Ovary (tissue), 7 donors: ENCODE measurements at regions not wholly inside any gene's neighbourhood (a gene's known extent, or its start where the extent isn't known, plus 50 kb on each side); places are given as distances from the start of the nearest gene placed in this dataset.

Experiments
- DNase-seq, 5 donors: peaks; one replicate each; pipeline ENCODE4 v3.0.0-alpha.2; 2019 to 2020
- H3K27ac ChIP-seq, 2 donors: fragments of 200-600 bp; one replicate each; pipeline versions ENCODE4 v1.5.1 to v1.8.0; 2019 to 2022
- H3K27me3 ChIP-seq: fragments of 200-600 bp; one replicate; pipeline ENCODE4 v1.8.0; 2022
- H3K36me3 ChIP-seq: fragments of 200-600 bp; sonication (generic); one replicate; pipeline ENCODE4 v1.5.1; 2019
- H3K4me1 ChIP-seq: one replicate; pipeline ENCODE4 v1.8.1; 2013; ENCODE audit warnings: mild to moderate bottlenecking, moderate library complexity; ENCODE audit not compliant: insufficient read depth
- H3K4me3 ChIP-seq: fragments of 200-600 bp; sonication (generic); one replicate; pipeline ENCODE4 v1.5.1; 2017
- H3K9me3 ChIP-seq, 2 donors: fragments of 200-600 bp in 1 of 2; sonication (generic) in 1 of 2; one replicate each; pipeline versions ENCODE4 v1.5.1 to v1.8.1; 2013 to 2019; ENCODE audit warnings: mild to moderate bottlenecking in 1 of 2, moderate library complexity in 1 of 2
- EP300 ChIP-seq: sonication (generic); formaldehyde crosslinking; IDR thresholded peaks from one replicate; pipeline ENCODE4 v1.6.1; 2017; ENCODE audit warnings: antibody characterized with exemption
- POLR2A ChIP-seq: fragments of 450-650 bp; IDR thresholded peaks from one replicate; pipeline ENCODE4 v1.6.1; 2017; ENCODE audit warnings: antibody characterized with exemption, mild to moderate bottlenecking, moderate library complexity
- WGBS, 3 donors: extraction: QIAGEN DNeasy Blood & Tissue Kit in 1 of 3; methylation state at CpG; one replicate each; pipeline versions ENCODE4 v1.1.5 to v1.1.7; 2013 to 2017; 5-methylcytosine and 5-hydroxymethylcytosine counted together
- intact Hi-C, 4 donors: fragments of 100-400 bp; cut with DNase I; formaldehyde crosslinking; loops; one replicate each; pipeline versions ENCODE4 v1.11.0 to v1.15.1; 2022 to 2023
- TF ChIP-seq, protein P1 (sequence below), 3 donors: fragments of 450-650 bp in 2 of 3; fragments of 200-600 bp in 1 of 3; IDR thresholded peaks; one replicate each; pipeline versions ENCODE4 v1.5.1 to v1.8.0; 2016 to 2022; ENCODE audit warnings: antibody characterized with exemption in 3 of 3, mild to moderate bottlenecking in 1 of 3
- donor health status: DM: no; HTN: no; CAD: no; lungs with moderate emphysema.
- donor health status: DM: no; HTN: no; CAD: no.
- donor health status: Bipolar disorder and iron deficiency.
- donor health status: DM: no; HTN: no; CAD: no.
- donor health status: DM: yes; HTN: yes; CAD: no.

DNA sequence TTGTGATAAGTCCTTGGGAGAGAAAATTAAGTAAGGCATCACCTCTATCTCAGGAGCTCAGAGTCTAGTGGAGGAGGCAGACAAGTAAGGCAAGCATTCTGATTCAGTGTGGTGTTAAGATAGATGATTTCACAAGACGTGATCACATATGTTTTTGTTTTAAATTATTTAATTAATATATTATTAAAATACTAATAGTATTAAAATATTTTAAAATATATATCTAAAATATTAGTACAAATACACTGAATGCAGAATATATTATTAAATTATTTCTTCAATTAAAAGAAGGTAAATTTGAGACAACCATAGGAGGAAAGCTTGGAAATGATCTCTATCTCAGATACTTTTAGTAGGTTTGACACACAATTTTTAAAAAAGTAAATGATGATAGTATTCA lies 51.5 kb upstream of the ANO4 start:
- no peak for DNase-seq
- no peaks in the 10 kb centered on the region for H3K36me3 ChIP-seq
- no peaks in the 10 kb centered on the region for H3K27me3 ChIP-seq
- 80 to 92% (median 85%) methylated on average over 1 of the region's 1 CpG for WGBS, 3 donors
- no peaks in the 10 kb centered on the region for H3K9me3 ChIP-seq
- H3K4me3 ChIP-seq: no peak overlapping the region
- no peaks in the 10 kb centered on the region for H3K4me1 ChIP-seq
- TF ChIP-seq EP300: no peak
- TF ChIP-seq POLR2A: no peak
- TF ChIP-seq, protein P1, sequence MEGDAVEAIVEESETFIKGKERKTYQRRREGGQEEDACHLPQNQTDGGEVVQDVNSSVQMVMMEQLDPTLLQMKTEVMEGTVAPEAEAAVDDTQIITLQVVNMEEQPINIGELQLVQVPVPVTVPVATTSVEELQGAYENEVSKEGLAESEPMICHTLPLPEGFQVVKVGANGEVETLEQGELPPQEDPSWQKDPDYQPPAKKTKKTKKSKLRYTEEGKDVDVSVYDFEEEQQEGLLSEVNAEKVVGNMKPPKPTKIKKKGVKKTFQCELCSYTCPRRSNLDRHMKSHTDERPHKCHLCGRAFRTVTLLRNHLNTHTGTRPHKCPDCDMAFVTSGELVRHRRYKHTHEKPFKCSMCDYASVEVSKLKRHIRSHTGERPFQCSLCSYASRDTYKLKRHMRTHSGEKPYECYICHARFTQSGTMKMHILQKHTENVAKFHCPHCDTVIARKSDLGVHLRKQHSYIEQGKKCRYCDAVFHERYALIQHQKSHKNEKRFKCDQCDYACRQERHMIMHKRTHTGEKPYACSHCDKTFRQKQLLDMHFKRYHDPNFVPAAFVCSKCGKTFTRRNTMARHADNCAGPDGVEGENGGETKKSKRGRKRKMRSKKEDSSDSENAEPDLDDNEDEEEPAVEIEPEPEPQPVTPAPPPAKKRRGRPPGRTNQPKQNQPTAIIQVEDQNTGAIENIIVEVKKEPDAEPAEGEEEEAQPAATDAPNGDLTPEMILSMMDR (IDR thresholded peaks at IDR 0.05): no peak
- intact Hi-C loops: no loop called here
- H3K27ac ChIP-seq: no peak overlapping the region
